HEK293T (cell line): ENCODE measurements at regions not wholly inside any gene's neighbourhood (a gene's known extent, or its start where the extent isn't known, plus 50 kb on each side); places are given as distances from the start of the nearest gene placed in this dataset.

ENCODE experiments used
- ARNT ChIP-seq: fragments of 450-650 bp; IDR thresholded peaks from 2 replicates; pipeline ENCODE4 v1.6.1; 2017; ENCODE audit warnings: mild to moderate bottlenecking
- BHLHE40 ChIP-seq: fragments of 450-650 bp; IDR thresholded peaks from 2 replicates; pipeline ENCODE4 v1.6.1; 2016; ENCODE audit warnings: mild to moderate bottlenecking, moderate library complexity, borderline replicate concordance
- ELF4 ChIP-seq: fragments of 450-650 bp; IDR thresholded peaks from 2 replicates; pipeline ENCODE4 v1.6.1; 2017; ENCODE audit warnings: antibody characterized with exemption
- FOXK2 ChIP-seq: fragments of 450-650 bp; IDR thresholded peaks from 2 replicates; pipeline ENCODE4 v1.6.1; 2016; ENCODE audit warnings: mild to moderate bottlenecking
- FOXM1 ChIP-seq: fragments of 450-650 bp; IDR thresholded peaks from 2 replicates; pipeline ENCODE4 v1.6.1; 2017; ENCODE audit warnings: mild to moderate bottlenecking, borderline replicate concordance
- HDGF ChIP-seq: fragments of 450-650 bp; IDR thresholded peaks from 2 replicates; pipeline ENCODE4 v1.6.1; 2017; ENCODE audit warnings: antibody characterized with exemption, borderline replicate concordance
- L3MBTL2 ChIP-seq: fragments of 450-650 bp; conservative IDR thresholded peaks from 2 replicates; pipeline ENCODE4 v1.6.1; 2016; ENCODE audit warnings: mild to moderate bottlenecking
- LEF1 ChIP-seq: fragments of 450-650 bp; IDR thresholded peaks from 2 replicates; pipeline ENCODE4 v1.6.1; 2017; ENCODE audit warnings: mild to moderate bottlenecking, borderline replicate concordance
- NFRKB ChIP-seq: fragments of 450-650 bp; IDR thresholded peaks from 2 replicates; pipeline ENCODE4 v1.6.1; 2016; ENCODE audit warnings: mild to moderate bottlenecking, moderate library complexity
- SP1 ChIP-seq: fragments of 450-650 bp; IDR thresholded peaks from 2 replicates; pipeline ENCODE4 v1.6.1; 2017
- SUZ12 ChIP-seq: fragments of 450-650 bp; IDR thresholded peaks from 2 replicates; pipeline ENCODE4 v1.6.1; 2016; ENCODE audit warnings: mild to moderate bottlenecking
- TARDBP ChIP-seq: fragments of 450-650 bp; IDR thresholded peaks from 2 replicates; pipeline ENCODE4 v1.6.1; 2016
- ZNF384 ChIP-seq: fragments of 450-650 bp; IDR thresholded peaks from 2 replicates; pipeline ENCODE4 v1.6.1; 2016
- TF ChIP-seq, protein P1 (sequence below): fragments of 450-650 bp; IDR thresholded peaks from 2 replicates; pipeline ENCODE4 v1.6.1; 2016

DNA sequence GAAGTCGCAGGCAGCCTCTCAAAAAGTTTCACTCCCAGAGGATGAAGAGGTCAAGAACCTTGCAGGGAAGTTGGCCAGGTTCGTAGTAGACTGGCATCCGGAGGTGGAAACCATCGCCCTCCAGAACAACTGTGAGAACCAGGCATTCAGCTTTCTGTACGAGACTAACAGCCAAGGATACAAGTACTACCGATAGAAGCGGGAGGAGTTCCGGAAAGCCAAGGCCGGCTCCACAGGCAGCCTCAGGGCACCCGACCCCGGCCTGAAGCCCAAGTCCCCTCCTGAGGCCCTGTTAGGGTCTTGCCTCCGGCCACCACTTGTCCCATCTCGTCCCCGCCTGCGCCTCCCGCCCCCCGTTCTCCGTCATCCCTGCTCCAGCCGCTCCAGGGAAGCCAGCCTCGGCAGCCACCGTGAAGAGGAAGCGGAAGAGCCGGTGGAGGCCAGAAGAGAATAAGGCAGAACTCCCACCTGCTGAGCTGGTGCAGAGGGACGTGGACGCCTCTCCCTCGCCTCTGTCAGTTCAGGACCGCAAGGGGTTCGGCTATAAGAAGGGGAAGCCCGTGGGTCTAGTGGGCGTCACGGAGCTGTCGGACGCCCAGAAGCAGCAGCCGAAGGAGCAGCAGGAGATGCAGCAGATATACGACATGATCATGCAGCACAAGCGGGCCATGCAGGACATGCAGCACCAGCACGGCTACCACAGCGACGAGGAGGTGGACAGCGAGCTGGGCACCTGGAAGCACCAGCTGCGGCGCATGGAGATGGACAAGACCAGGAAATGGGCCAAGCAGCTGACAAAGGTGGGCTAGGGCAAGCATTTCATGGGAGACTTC, 366.8 kb upstream of the ATXN7L3B start:
- no peak for TF ChIP-seq FOXM1
- TF ChIP-seq BHLHE40 = no peak
- no peak for TF ChIP-seq LEF1
- TF ChIP-seq SUZ12 = no peak
- no peak for TF ChIP-seq ELF4
- no peak for TF ChIP-seq SP1
- TF ChIP-seq FOXK2 = no peak
- no peak for TF ChIP-seq L3MBTL2
- TF ChIP-seq NFRKB = no peak
- no peak for TF ChIP-seq HDGF
- no peak for TF ChIP-seq ARNT
- TF ChIP-seq, protein P1, sequence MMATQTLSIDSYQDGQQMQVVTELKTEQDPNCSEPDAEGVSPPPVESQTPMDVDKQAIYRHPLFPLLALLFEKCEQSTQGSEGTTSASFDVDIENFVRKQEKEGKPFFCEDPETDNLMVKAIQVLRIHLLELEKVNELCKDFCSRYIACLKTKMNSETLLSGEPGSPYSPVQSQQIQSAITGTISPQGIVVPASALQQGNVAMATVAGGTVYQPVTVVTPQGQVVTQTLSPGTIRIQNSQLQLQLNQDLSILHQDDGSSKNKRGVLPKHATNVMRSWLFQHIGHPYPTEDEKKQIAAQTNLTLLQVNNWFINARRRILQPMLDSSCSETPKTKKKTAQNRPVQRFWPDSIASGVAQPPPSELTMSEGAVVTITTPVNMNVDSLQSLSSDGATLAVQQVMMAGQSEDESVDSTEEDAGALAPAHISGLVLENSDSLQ = no peak
- no peak for TF ChIP-seq ZNF384
- TF ChIP-seq TARDBP = no peak
